ENCODE measurements at regions not wholly inside any gene's neighbourhood (a gene's known extent, or its start where the extent isn't known, plus 50 kb on each side); places are given as distances from the start of the nearest gene placed in this dataset.

- FAIRE-seq (no peak), DNase-seq (no peak)
- Histone ChIP-seq H3K27me3 (ENCODE audit: control insufficient read depth in 3 of 3, insufficient read depth in 3 of 3, low read length in 3 of 3) (no peaks in the 10 kb centered on the region), H3K27ac (ENCODE audit: low read depth in 1 of 3, low read length in 2 of 3) (no peak overlapping the region), H3K4me3 (ENCODE audit: low read depth in 1 of 3, low read length in 3 of 3) (no peak overlapping the region), H3K4me1 (ENCODE audit: control insufficient read depth in 3 of 3, insufficient read depth in 2 of 3, low read depth in 1 of 3, low read length in 2 of 3) (no peaks in the 10 kb centered on the region), H3K9me3 (ENCODE audit: control insufficient read depth in 2 of 2, insufficient read depth in 1 of 2, low read depth in 1 of 2, low read length in 1 of 2) (peaks cover 0 to 3% of the 10 kb centered on the region in 2 donors), H3K36me3 (ENCODE audit: control insufficient read depth in 3 of 3, insufficient read depth in 2 of 3, low read depth in 1 of 3, low read length in 3 of 3) (no peaks in the 10 kb centered on the region)
- 38 to 56% (median 52%) methylated on average over 3 of the region's 3 CpGs for WGBS, 3 donors
Observed at GRCh38 chr11:80502511-80502910, 1061.7 kb upstream of the TENM4 start.

- Histone ChIP-seq H3K4me1 (ENCODE audit: control insufficient read depth in 3 of 3, insufficient read depth in 2 of 3, low read depth in 1 of 3, low read length in 2 of 3) (no peaks in the 10 kb centered on the region), H3K27ac (ENCODE audit: low read depth in 1 of 3, low read length in 2 of 3) (no peak overlapping the region), H3K9me3 (ENCODE audit: control insufficient read depth in 2 of 2, insufficient read depth in 1 of 2, low read depth in 1 of 2, low read length in 1 of 2) (peaks cover 0 to 13% of the 10 kb centered on the region in 2 donors), H3K4me3 (ENCODE audit: low read depth in 1 of 3, low read length in 3 of 3) (no peak overlapping the region), H3K36me3 (ENCODE audit: control insufficient read depth in 3 of 3, insufficient read depth in 2 of 3, low read depth in 1 of 3, low read length in 3 of 3) (no peaks in the 10 kb centered on the region), H3K27me3 (ENCODE audit: control insufficient read depth in 3 of 3, insufficient read depth in 3 of 3, low read length in 3 of 3) (no peaks in the 10 kb centered on the region)
- FAIRE-seq, result no peak
- no peak for DNase-seq
Observed at GRCh38 chr11:80495116-80495515, 1054.3 kb upstream of the TENM4 start.

- DNase-seq (no peak), FAIRE-seq (no peak)
- Histone ChIP-seq H3K9me3 (ENCODE audit: control insufficient read depth in 2 of 2, insufficient read depth in 1 of 2, low read depth in 1 of 2, low read length in 1 of 2) (no peaks in the 10 kb centered on the region), H3K4me3 (ENCODE audit: low read depth in 1 of 3, low read length in 3 of 3) (no peak overlapping the region), H3K27ac (ENCODE audit: low read depth in 1 of 3, low read length in 2 of 3) (no peak overlapping the region), H3K27me3 (ENCODE audit: control insufficient read depth in 3 of 3, insufficient read depth in 3 of 3, low read length in 3 of 3) (no peaks in the 10 kb centered on the region), H3K4me1 (ENCODE audit: control insufficient read depth in 3 of 3, insufficient read depth in 2 of 3, low read depth in 1 of 3, low read length in 2 of 3) (no peaks in the 10 kb centered on the region), H3K36me3 (ENCODE audit: control insufficient read depth in 3 of 3, insufficient read depth in 2 of 3, low read depth in 1 of 3, low read length in 3 of 3) (no peaks in the 10 kb centered on the region)
Observed at GRCh38 chr11:80487952-80488351, 1047.1 kb upstream of the TENM4 start.

- H3K36me3 ChIP-seq (ENCODE audit: control insufficient read depth in 3 of 3, insufficient read depth in 2 of 3, low read depth in 1 of 3, low read length in 3 of 3), result no peaks in the 10 kb centered on the region
- H3K9me3 ChIP-seq (ENCODE audit: control insufficient read depth in 2 of 2, insufficient read depth in 1 of 2, low read depth in 1 of 2, low read length in 1 of 2), result no peaks in the 10 kb centered on the region
- no peaks in the 10 kb centered on the region for H3K27me3 ChIP-seq (ENCODE audit: control insufficient read depth in 3 of 3, insufficient read depth in 3 of 3, low read length in 3 of 3)
- no peak overlapping the region for H3K27ac ChIP-seq (ENCODE audit: low read depth in 1 of 3, low read length in 2 of 3)
- WGBS, 3 donors, result 82 to 89% (median 87%) methylated on average over 4 of the region's 4 CpGs
- no peak overlapping the region for H3K4me3 ChIP-seq (ENCODE audit: low read depth in 1 of 3, low read length in 3 of 3)
- no peaks in the 10 kb centered on the region for H3K4me1 ChIP-seq (ENCODE audit: control insufficient read depth in 3 of 3, insufficient read depth in 2 of 3, low read depth in 1 of 3, low read length in 2 of 3)
- FAIRE-seq (no peak), DNase-seq (no peak)
Observed at GRCh38 chr11:80486678-80487077, 1045.8 kb upstream of the TENM4 start.

- no peaks in the 10 kb centered on the region for H3K27me3 ChIP-seq (ENCODE audit: control insufficient read depth in 3 of 3, insufficient read depth in 3 of 3, low read length in 3 of 3)
- no peak overlapping the region for H3K4me3 ChIP-seq (ENCODE audit: low read depth in 1 of 3, low read length in 3 of 3)
- no peaks in the 10 kb centered on the region for H3K9me3 ChIP-seq (ENCODE audit: control insufficient read depth in 2 of 2, insufficient read depth in 1 of 2, low read depth in 1 of 2, low read length in 1 of 2)
- H3K36me3 ChIP-seq (ENCODE audit: control insufficient read depth in 3 of 3, insufficient read depth in 2 of 3, low read depth in 1 of 3, low read length in 3 of 3), result no peaks in the 10 kb centered on the region
- no peak overlapping the region for H3K27ac ChIP-seq (ENCODE audit: low read depth in 1 of 3, low read length in 2 of 3)
- no peaks in the 10 kb centered on the region for H3K4me1 ChIP-seq (ENCODE audit: control insufficient read depth in 3 of 3, insufficient read depth in 2 of 3, low read depth in 1 of 3, low read length in 2 of 3)
- DNase-seq, result no peak
- FAIRE-seq, result no peak
- 72 to 85% (median 80%) methylated on average over 2 of the region's 2 CpGs for WGBS, 3 donors
Observed at GRCh38 chr11:80477178-80477577, 1036.3 kb upstream of the TENM4 start.

GRCh38 chr11:80473562-80473961, 1032.7 kb upstream of the TENM4 start:
- Histone ChIP-seq H3K27ac (ENCODE audit: low read depth in 1 of 3, low read length in 2 of 3) (no peak overlapping the region), H3K4me1 (ENCODE audit: control insufficient read depth in 3 of 3, insufficient read depth in 2 of 3, low read depth in 1 of 3, low read length in 2 of 3) (no peaks in the 10 kb centered on the region), H3K36me3 (ENCODE audit: control insufficient read depth in 3 of 3, insufficient read depth in 2 of 3, low read depth in 1 of 3, low read length in 3 of 3) (no peaks in the 10 kb centered on the region), H3K27me3 (ENCODE audit: control insufficient read depth in 3 of 3, insufficient read depth in 3 of 3, low read length in 3 of 3) (no peaks in the 10 kb centered on the region), H3K4me3 (ENCODE audit: low read depth in 1 of 3, low read length in 3 of 3) (no peak overlapping the region), H3K9me3 (ENCODE audit: control insufficient read depth in 2 of 2, insufficient read depth in 1 of 2, low read depth in 1 of 2, low read length in 1 of 2) (no peaks in the 10 kb centered on the region)
- 67 to 96% (median 95%) methylated on average over 3 of the region's 3 CpGs for WGBS, 3 donors
- peak; percentile 1 to 4 for DNase-seq
- no peak for FAIRE-seq

- H3K4me1 ChIP-seq (ENCODE audit: control insufficient read depth in 3 of 3, insufficient read depth in 2 of 3, low read depth in 1 of 3, low read length in 2 of 3), result no peaks in the 10 kb centered on the region
- no peak overlapping the region for H3K4me3 ChIP-seq (ENCODE audit: low read depth in 1 of 3, low read length in 3 of 3)
- no peaks in the 10 kb centered on the region for H3K9me3 ChIP-seq (ENCODE audit: control insufficient read depth in 2 of 2, insufficient read depth in 1 of 2, low read depth in 1 of 2, low read length in 1 of 2)
- H3K27ac ChIP-seq (ENCODE audit: low read depth in 1 of 3, low read length in 2 of 3), result no peak overlapping the region
- DNase-seq, result no peak
- 12 to 56% (median 32%) methylated on average over 2 of the region's 2 CpGs for WGBS, 3 donors
- FAIRE-seq, result no peak
- H3K36me3 ChIP-seq (ENCODE audit: control insufficient read depth in 3 of 3, insufficient read depth in 2 of 3, low read depth in 1 of 3, low read length in 3 of 3), result no peaks in the 10 kb centered on the region
- H3K27me3 ChIP-seq (ENCODE audit: control insufficient read depth in 3 of 3, insufficient read depth in 3 of 3, low read length in 3 of 3), result no peaks in the 10 kb centered on the region
Observed at GRCh38 chr11:80469871-80470270, 1029.0 kb upstream of the TENM4 start.

GRCh38 chr11:80466570-80466969, 1025.7 kb upstream of the TENM4 start:
- no peaks in the 10 kb centered on the region for H3K36me3 ChIP-seq (ENCODE audit: control insufficient read depth in 3 of 3, insufficient read depth in 2 of 3, low read depth in 1 of 3, low read length in 3 of 3)
- whole genome bisulfite sequencing, 3 donors, result 81 to 94% (median 89%) methylated on average over 1 of the region's 1 CpG
- H3K27ac ChIP-seq (ENCODE audit: low read depth in 1 of 3, low read length in 2 of 3), result no peak overlapping the region
- H3K4me3 ChIP-seq (ENCODE audit: low read depth in 1 of 3, low read length in 3 of 3), result no peak overlapping the region
- no peaks in the 10 kb centered on the region for H3K27me3 ChIP-seq (ENCODE audit: control insufficient read depth in 3 of 3, insufficient read depth in 3 of 3, low read length in 3 of 3)
- FAIRE-seq, result no peak
- no peak for DNase-seq
- H3K9me3 ChIP-seq (ENCODE audit: control insufficient read depth in 2 of 2, insufficient read depth in 1 of 2, low read depth in 1 of 2, low read length in 1 of 2), result no peaks in the 10 kb centered on the region
- no peaks in the 10 kb centered on the region for H3K4me1 ChIP-seq (ENCODE audit: control insufficient read depth in 3 of 3, insufficient read depth in 2 of 3, low read depth in 1 of 3, low read length in 2 of 3)

GRCh38 chr11:80462211-80462610, 1021.4 kb upstream of the TENM4 start:
- H3K9me3 ChIP-seq (ENCODE audit: control insufficient read depth in 2 of 2, insufficient read depth in 1 of 2, low read depth in 1 of 2, low read length in 1 of 2), result no peaks in the 10 kb centered on the region
- no peak overlapping the region for H3K27ac ChIP-seq (ENCODE audit: low read depth in 1 of 3, low read length in 2 of 3)
- H3K4me3 ChIP-seq (ENCODE audit: low read depth in 1 of 3, low read length in 3 of 3), result no peak overlapping the region
- FAIRE-seq, result no peak
- no peaks in the 10 kb centered on the region for H3K36me3 ChIP-seq (ENCODE audit: control insufficient read depth in 3 of 3, insufficient read depth in 2 of 3, low read depth in 1 of 3, low read length in 3 of 3)
- H3K27me3 ChIP-seq (ENCODE audit: control insufficient read depth in 3 of 3, insufficient read depth in 3 of 3, low read length in 3 of 3), result no peaks in the 10 kb centered on the region
- no peaks in the 10 kb centered on the region for H3K4me1 ChIP-seq (ENCODE audit: control insufficient read depth in 3 of 3, insufficient read depth in 2 of 3, low read depth in 1 of 3, low read length in 2 of 3)
- WGBS, 3 donors, result 78 to 85% (median 78%) methylated on average over 3 of the region's 3 CpGs
- DNase-seq, result peak in 1 of 2 donors; percentile 3

All from small intestine (tissue), 7 donors.